Panc1 (cell line): ENCODE measurements at regions not wholly inside any gene's neighbourhood (a gene's known extent, or its start where the extent isn't known, plus 50 kb on each side); places are given as distances from the start of the nearest gene placed in this dataset.

ENCODE experiments used
- CTCF ChIP-seq: fragments of 450-650 bp; IDR thresholded peaks from 2 replicates; pipeline ENCODE4 v1.5.1; 2017; ENCODE audit warnings: mild to moderate bottlenecking
- POLR2AphosphoS5 ChIP-seq: IDR thresholded peaks from 2 replicates; pipeline ENCODE4 v1.6.1; 2012; ENCODE audit warnings: mild to moderate bottlenecking, low read depth, low read length, moderate library complexity
- SIN3A ChIP-seq: IDR thresholded peaks from 2 replicates; pipeline ENCODE4 v1.6.1; 2012; ENCODE audit warnings: low read depth, mild to moderate bottlenecking, low read length, moderate library complexity, borderline replicate concordance; ENCODE audit not compliant: insufficient read depth
- TCF7L2 ChIP-seq: IDR thresholded peaks from 2 replicates; pipeline ENCODE4 v1.6.1; 2011; ENCODE audit warnings: mild to moderate bottlenecking, low read depth, low read length, inconsistent platforms
- TF ChIP-seq, protein P1 (sequence below), 2 experiments: IDR thresholded peaks; 2 replicates each; pipeline ENCODE4 v1.6.1; 2011 to 2012; ENCODE audit warnings: low read depth in 2 of 2, control low read depth in 1 of 2, low read length in 1 of 2, mild to moderate bottlenecking in 1 of 2, moderate library complexity in 1 of 2; ENCODE audit not compliant: insufficient read depth in 1 of 2

- TF ChIP-seq CTCF: no peak
- no peak for TF ChIP-seq POLR2AphosphoS5
- TF ChIP-seq, protein P1, sequence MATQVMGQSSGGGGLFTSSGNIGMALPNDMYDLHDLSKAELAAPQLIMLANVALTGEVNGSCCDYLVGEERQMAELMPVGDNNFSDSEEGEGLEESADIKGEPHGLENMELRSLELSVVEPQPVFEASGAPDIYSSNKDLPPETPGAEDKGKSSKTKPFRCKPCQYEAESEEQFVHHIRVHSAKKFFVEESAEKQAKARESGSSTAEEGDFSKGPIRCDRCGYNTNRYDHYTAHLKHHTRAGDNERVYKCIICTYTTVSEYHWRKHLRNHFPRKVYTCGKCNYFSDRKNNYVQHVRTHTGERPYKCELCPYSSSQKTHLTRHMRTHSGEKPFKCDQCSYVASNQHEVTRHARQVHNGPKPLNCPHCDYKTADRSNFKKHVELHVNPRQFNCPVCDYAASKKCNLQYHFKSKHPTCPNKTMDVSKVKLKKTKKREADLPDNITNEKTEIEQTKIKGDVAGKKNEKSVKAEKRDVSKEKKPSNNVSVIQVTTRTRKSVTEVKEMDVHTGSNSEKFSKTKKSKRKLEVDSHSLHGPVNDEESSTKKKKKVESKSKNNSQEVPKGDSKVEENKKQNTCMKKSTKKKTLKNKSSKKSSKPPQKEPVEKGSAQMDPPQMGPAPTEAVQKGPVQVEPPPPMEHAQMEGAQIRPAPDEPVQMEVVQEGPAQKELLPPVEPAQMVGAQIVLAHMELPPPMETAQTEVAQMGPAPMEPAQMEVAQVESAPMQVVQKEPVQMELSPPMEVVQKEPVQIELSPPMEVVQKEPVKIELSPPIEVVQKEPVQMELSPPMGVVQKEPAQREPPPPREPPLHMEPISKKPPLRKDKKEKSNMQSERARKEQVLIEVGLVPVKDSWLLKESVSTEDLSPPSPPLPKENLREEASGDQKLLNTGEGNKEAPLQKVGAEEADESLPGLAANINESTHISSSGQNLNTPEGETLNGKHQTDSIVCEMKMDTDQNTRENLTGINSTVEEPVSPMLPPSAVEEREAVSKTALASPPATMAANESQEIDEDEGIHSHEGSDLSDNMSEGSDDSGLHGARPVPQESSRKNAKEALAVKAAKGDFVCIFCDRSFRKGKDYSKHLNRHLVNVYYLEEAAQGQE (IDR thresholded peaks at IDR 0.05; ENCODE audit: insufficient read depth in 1 of 2, low read depth in 2 of 2, low read length in 1 of 2): no peak
- no peak for TF ChIP-seq SIN3A
- TF ChIP-seq TCF7L2: no peak
Measured at GRCh38 chr11:71364176-71364671, 84.0 kb downstream of the DHCR7 start.
